ENCODE measurements at regions not wholly inside any gene's neighbourhood (a gene's known extent, or its start where the extent isn't known, plus 50 kb on each side); places are given as distances from the start of the nearest gene placed in this dataset.
A peak's percentile ranks its signal among the peaks of the same experiment; 100 is the strongest.

GRCh38 chr1:172820475-172821158 is 161.7 kb downstream of the FASLG start:
- ChIA-PET CTCF (interaction anchor here (4.2 to 11.5 kb wide), 2 partner anchors 382 kb away, joined by 24 to 163 read pairs; no protein-coding TSS in a partner anchor), POLR2A (no interaction called here)
- Histone ChIP-seq H3K36me3 (ENCODE audit: control insufficient read depth in 4 of 4, insufficient read depth in 4 of 4, low read length in 3 of 4) (no peaks in the 10 kb centered on the region), H3K9me3 (ENCODE audit: control extremely low read depth in 1 of 5, control insufficient read depth in 4 of 5, insufficient read depth in 2 of 5, low read depth in 1 of 5, low read length in 4 of 5) (no peaks in the 10 kb centered on the region), H3K27me3 (replicated peaks in 2 of 5; ENCODE audit: control insufficient read depth in 4 of 5, insufficient read depth in 5 of 5, low read length in 4 of 5) (no peaks in the 10 kb centered on the region), H3K4me1 (ENCODE audit: control extremely low read depth in 1 of 4, control insufficient read depth in 4 of 4, insufficient read depth in 4 of 4, low read length in 3 of 4) (peaks cover 16 to 51% (median 35%) of the 10 kb centered on the region in 4 experiments), H3K4me3 (ENCODE audit: control insufficient read depth in 1 of 7, extremely low read depth in 1 of 7, insufficient read depth in 4 of 7, low read depth in 2 of 7, low read length in 6 of 7) (no peak overlapping the region), H3K27ac (ENCODE audit: insufficient read depth in 1 of 2, low read depth in 1 of 2, low read length in 2 of 2, poor library complexity in 1 of 2, severe bottlenecking in 2 of 2) (no peak overlapping the region)
- DNase-seq, result no peak
- WGBS (ENCODE audit: insufficient coverage), result 100% methylated on average over 1 of the region's 4 CpGs

GRCh38 chr1:172821609-172822274 is 162.8 kb downstream of the FASLG start:
- H3K4me3 ChIP-seq (ENCODE audit: control insufficient read depth in 1 of 7, extremely low read depth in 1 of 7, insufficient read depth in 4 of 7, low read depth in 2 of 7, low read length in 6 of 7), result no peak overlapping the region
- ChIA-PET CTCF (interaction anchor here (11.5 kb wide), 1 partner anchor 381 kb away, joined by 163 read pairs; no protein-coding TSS in a partner anchor), POLR2A (interaction anchor here (0.6 kb wide), 1 partner anchor 194 kb away, joined by 3 read pairs; no protein-coding TSS in a partner anchor)
- H3K27ac ChIP-seq (ENCODE audit: insufficient read depth in 1 of 2, low read depth in 1 of 2, low read length in 2 of 2, poor library complexity in 1 of 2, severe bottlenecking in 2 of 2), result peak overlapping the region in 1 of 2 experiments; percentile 38
- H3K36me3 ChIP-seq (ENCODE audit: control insufficient read depth in 4 of 4, insufficient read depth in 4 of 4, low read length in 3 of 4), result no peaks in the 10 kb centered on the region
- WGBS (ENCODE audit: insufficient coverage), result 100% methylated on average over 1 of the region's 1 CpG
- peaks cover 16 to 58% (median 40%) of the 10 kb centered on the region in 4 experiments for H3K4me1 ChIP-seq (ENCODE audit: control extremely low read depth in 1 of 4, control insufficient read depth in 4 of 4, insufficient read depth in 4 of 4, low read length in 3 of 4)
- no peaks in the 10 kb centered on the region for H3K9me3 ChIP-seq (ENCODE audit: control extremely low read depth in 1 of 5, control insufficient read depth in 4 of 5, insufficient read depth in 2 of 5, low read depth in 1 of 5, low read length in 4 of 5)
- no peaks in the 10 kb centered on the region for H3K27me3 ChIP-seq (replicated peaks in 2 of 5; ENCODE audit: control insufficient read depth in 4 of 5, insufficient read depth in 5 of 5, low read length in 4 of 5)
- DNase-seq, result peak; percentile 64 to 92 (median 89)

- Histone ChIP-seq H3K27me3 (replicated peaks in 2 of 5; ENCODE audit: control insufficient read depth in 4 of 5, insufficient read depth in 5 of 5, low read length in 4 of 5) (no peaks in the 10 kb centered on the region), H3K36me3 (ENCODE audit: control insufficient read depth in 4 of 4, insufficient read depth in 4 of 4, low read length in 3 of 4) (no peaks in the 10 kb centered on the region), H3K9me3 (ENCODE audit: control extremely low read depth in 1 of 5, control insufficient read depth in 4 of 5, insufficient read depth in 2 of 5, low read depth in 1 of 5, low read length in 4 of 5) (no peaks in the 10 kb centered on the region), H3K4me3 (ENCODE audit: control insufficient read depth in 1 of 7, extremely low read depth in 1 of 7, insufficient read depth in 4 of 7, low read depth in 2 of 7, low read length in 6 of 7) (no peak overlapping the region), H3K27ac (ENCODE audit: insufficient read depth in 1 of 2, low read depth in 1 of 2, low read length in 2 of 2, poor library complexity in 1 of 2, severe bottlenecking in 2 of 2) (no peak overlapping the region), H3K4me1 (ENCODE audit: control extremely low read depth in 1 of 4, control insufficient read depth in 4 of 4, insufficient read depth in 4 of 4, low read length in 3 of 4) (peaks cover 16 to 65% (median 45%) of the 10 kb centered on the region in 4 experiments)
- no peak for DNase-seq
- ChIA-PET POLR2A (no interaction called here), CTCF (interaction anchor here (0.6 to 11.5 kb wide), 4 partner anchors 16 to 380 kb away, joined by 4 to 163 read pairs (median 9); no protein-coding TSS in a partner anchor)
- no CpG with 5 or more reads among the region's 1 CpG for WGBS (ENCODE audit: insufficient coverage)
Observed at GRCh38 chr1:172822886-172823285, 164.0 kb downstream of the FASLG start.

GRCh38 chr1:172823534-172823933 is 164.6 kb downstream of the FASLG start:
- CTCF ChIA-PET, result interaction anchor here (0.6 to 11.5 kb wide), 4 partner anchors 15 to 379 kb away, joined by 4 to 163 read pairs (median 9); no protein-coding TSS in a partner anchor
- no peaks in the 10 kb centered on the region for H3K27me3 ChIP-seq (replicated peaks in 2 of 5; ENCODE audit: control insufficient read depth in 4 of 5, insufficient read depth in 5 of 5, low read length in 4 of 5)
- no peaks in the 10 kb centered on the region for H3K36me3 ChIP-seq (ENCODE audit: control insufficient read depth in 4 of 4, insufficient read depth in 4 of 4, low read length in 3 of 4)
- POLR2A ChIA-PET, result no interaction called here
- H3K4me3 ChIP-seq (ENCODE audit: control insufficient read depth in 1 of 7, extremely low read depth in 1 of 7, insufficient read depth in 4 of 7, low read depth in 2 of 7, low read length in 6 of 7), result no peak overlapping the region
- H3K4me1 ChIP-seq (ENCODE audit: control extremely low read depth in 1 of 4, control insufficient read depth in 4 of 4, insufficient read depth in 4 of 4, low read length in 3 of 4), result peaks cover 16 to 68% (median 45%) of the 10 kb centered on the region in 4 experiments
- H3K9me3 ChIP-seq (ENCODE audit: control extremely low read depth in 1 of 5, control insufficient read depth in 4 of 5, insufficient read depth in 2 of 5, low read depth in 1 of 5, low read length in 4 of 5), result no peaks in the 10 kb centered on the region
- DNase-seq, result no peak
- H3K27ac ChIP-seq (ENCODE audit: insufficient read depth in 1 of 2, low read depth in 1 of 2, low read length in 2 of 2, poor library complexity in 1 of 2, severe bottlenecking in 2 of 2), result no peak overlapping the region

- Histone ChIP-seq H3K4me1 (ENCODE audit: control extremely low read depth in 1 of 4, control insufficient read depth in 4 of 4, insufficient read depth in 4 of 4, low read length in 3 of 4) (peaks cover 14 to 61% (median 40%) of the 10 kb centered on the region in 4 experiments), H3K9me3 (ENCODE audit: control extremely low read depth in 1 of 5, control insufficient read depth in 4 of 5, insufficient read depth in 2 of 5, low read depth in 1 of 5, low read length in 4 of 5) (no peaks in the 10 kb centered on the region), H3K27ac (ENCODE audit: insufficient read depth in 1 of 2, low read depth in 1 of 2, low read length in 2 of 2, poor library complexity in 1 of 2, severe bottlenecking in 2 of 2) (no peak overlapping the region), H3K36me3 (ENCODE audit: control insufficient read depth in 4 of 4, insufficient read depth in 4 of 4, low read length in 3 of 4) (no peaks in the 10 kb centered on the region), H3K4me3 (ENCODE audit: control insufficient read depth in 1 of 7, extremely low read depth in 1 of 7, insufficient read depth in 4 of 7, low read depth in 2 of 7, low read length in 6 of 7) (no peak overlapping the region), H3K27me3 (replicated peaks in 2 of 5; ENCODE audit: control insufficient read depth in 4 of 5, insufficient read depth in 5 of 5, low read length in 4 of 5) (no peaks in the 10 kb centered on the region)
- ChIA-PET POLR2A (no interaction called here), CTCF (interaction anchor here (1.2 to 11.5 kb wide), 4 partner anchors 15 to 379 kb away, joined by 4 to 163 read pairs (median 9); no protein-coding TSS in a partner anchor)
- WGBS (ENCODE audit: insufficient coverage), result 50% methylated on average over 3 of the region's 3 CpGs
- peak in 2 of 3 donors; percentile 61 to 71 for DNase-seq
Observed at GRCh38 chr1:172824209-172824608, 165.3 kb downstream of the FASLG start.

GRCh38 chr1:172826096-172826741 is 167.3 kb downstream of the FASLG start:
- CTCF ChIA-PET, result interaction anchor here (0.7 to 11.5 kb wide), 26 partner anchors 10 to 594 kb away, joined by 3 to 163 read pairs (median 4); no protein-coding TSS in a partner anchor

More at GRCh38 chr1:172826096-172826741, 167.3 kb downstream of the FASLG start:
- H3K9me3 ChIP-seq (ENCODE audit: control extremely low read depth in 1 of 5, control insufficient read depth in 4 of 5, insufficient read depth in 2 of 5, low read depth in 1 of 5, low read length in 4 of 5), result peaks cover 0 to 4% (median 0%) of the 10 kb centered on the region in 5 experiments
- POLR2A ChIA-PET, result interaction anchor here (1.2 kb wide), 1 partner anchor 376 kb away, joined by 5 read pairs; no protein-coding TSS in a partner anchor
- H3K27me3 ChIP-seq (replicated peaks in 2 of 5; ENCODE audit: control insufficient read depth in 4 of 5, insufficient read depth in 5 of 5, low read length in 4 of 5), result no peaks in the 10 kb centered on the region
- WGBS (ENCODE audit: insufficient coverage), result 28% methylated on average over 9 of the region's 10 CpGs
- H3K27ac ChIP-seq (ENCODE audit: insufficient read depth in 1 of 2, low read depth in 1 of 2, low read length in 2 of 2, poor library complexity in 1 of 2, severe bottlenecking in 2 of 2), result no peak overlapping the region
- H3K4me1 ChIP-seq (ENCODE audit: control extremely low read depth in 1 of 4, control insufficient read depth in 4 of 4, insufficient read depth in 4 of 4, low read length in 3 of 4), result peaks cover 6 to 54% (median 35%) of the 10 kb centered on the region in 4 experiments
- H3K36me3 ChIP-seq (ENCODE audit: control insufficient read depth in 4 of 4, insufficient read depth in 4 of 4, low read length in 3 of 4), result no peaks in the 10 kb centered on the region
- H3K4me3 ChIP-seq (ENCODE audit: control insufficient read depth in 1 of 7, extremely low read depth in 1 of 7, insufficient read depth in 4 of 7, low read depth in 2 of 7, low read length in 6 of 7), result peak overlapping the region in 4 of 7 experiments; percentile 9 to 69 (median 44)
- peak; percentile 55 to 62 (median 57) for DNase-seq
